Nucleus accumbens (tissue), 56 donors: ENCODE measurements at regions not wholly inside any gene's neighbourhood (a gene's known extent, or its start where the extent isn't known, plus 50 kb on each side); places are given as distances from the start of the nearest gene placed in this dataset.

Source experiments
- DNase-seq, 56 donors: peaks; one replicate each; lab custom pipeline; 2025; lab: John Stamatoyannopoulos, UW

DNA sequence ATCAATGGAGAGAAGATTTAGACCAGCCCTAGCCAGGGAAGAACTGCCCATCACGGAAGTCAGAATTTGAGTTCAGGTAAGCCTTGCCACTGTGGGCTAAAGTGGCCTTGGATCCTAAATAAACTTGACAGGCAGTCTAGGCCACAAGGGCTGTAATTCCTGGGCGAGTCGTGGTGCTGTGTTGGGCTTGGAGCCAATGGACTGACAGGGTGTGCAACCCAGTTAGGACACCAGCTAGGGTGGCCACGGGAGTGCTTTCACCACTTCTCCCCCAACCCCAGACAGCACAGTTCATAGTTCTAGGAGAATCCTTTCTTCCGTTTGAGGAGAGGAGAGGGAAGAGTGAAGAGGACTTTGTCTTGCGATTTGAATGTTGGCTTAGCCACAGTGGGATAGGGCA is 422.4 kb downstream of the DOK5 start:
- DNase-seq: no peak

DNA sequence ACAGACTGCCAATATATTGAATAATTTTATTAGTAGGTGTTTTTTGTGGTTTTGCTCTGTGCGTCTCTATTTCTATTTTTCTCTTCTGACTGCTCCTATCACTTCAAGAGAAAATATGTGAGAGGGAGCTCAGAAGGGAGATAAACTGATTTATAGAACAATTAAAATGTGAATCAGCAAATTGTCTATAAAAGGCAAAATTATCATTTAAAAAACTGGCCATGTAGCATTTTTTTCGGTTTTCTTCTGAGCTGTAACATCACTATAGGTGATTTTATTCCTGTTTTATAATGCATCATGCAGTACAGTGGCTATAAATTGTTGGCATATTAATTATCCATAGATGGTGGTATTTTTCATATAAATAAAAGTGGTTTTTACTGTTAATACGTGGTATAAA is 416.5 kb downstream of the DOK5 start:
- no peak for DNase-seq

DNA sequence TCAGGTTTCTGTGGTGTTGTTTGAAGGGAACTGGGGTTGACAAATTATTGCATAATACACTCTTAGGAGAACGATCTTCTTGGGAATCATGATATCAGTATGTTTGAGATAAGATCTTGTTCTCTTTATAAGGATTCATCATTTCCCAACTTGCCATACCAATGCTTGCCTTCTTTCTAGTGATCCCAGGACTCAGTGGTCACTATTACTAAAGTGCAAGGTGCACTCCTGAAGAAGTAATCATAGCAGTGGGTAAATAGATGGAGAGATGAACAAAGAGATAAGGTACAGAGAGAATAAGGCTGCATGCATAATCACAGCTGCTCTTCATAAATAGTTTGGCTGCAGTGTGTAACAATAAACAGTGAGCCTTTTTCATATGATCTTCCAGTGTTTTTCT is 404.0 kb downstream of the DOK5 start:
- DNase-seq: no peak

DNA sequence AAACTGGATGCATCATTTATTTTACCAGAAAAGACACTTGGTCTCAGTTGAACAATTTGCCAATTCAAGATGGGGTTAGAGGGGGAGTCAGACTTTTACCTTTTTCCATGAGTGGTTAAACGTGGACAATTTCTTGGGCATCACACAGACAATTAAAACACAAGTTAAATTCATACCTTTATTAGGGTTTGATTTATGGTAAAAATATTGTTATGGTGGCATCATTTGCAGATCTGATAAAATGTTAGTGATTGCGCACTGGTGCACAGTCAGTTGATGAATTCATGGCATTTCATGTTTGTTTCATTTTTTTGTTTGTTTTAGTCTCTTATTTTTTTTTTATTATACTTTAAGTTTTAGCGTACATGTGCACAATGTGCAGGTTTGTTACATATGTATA is 399.9 kb downstream of the DOK5 start:
- DNase-seq: no peak

DNA sequence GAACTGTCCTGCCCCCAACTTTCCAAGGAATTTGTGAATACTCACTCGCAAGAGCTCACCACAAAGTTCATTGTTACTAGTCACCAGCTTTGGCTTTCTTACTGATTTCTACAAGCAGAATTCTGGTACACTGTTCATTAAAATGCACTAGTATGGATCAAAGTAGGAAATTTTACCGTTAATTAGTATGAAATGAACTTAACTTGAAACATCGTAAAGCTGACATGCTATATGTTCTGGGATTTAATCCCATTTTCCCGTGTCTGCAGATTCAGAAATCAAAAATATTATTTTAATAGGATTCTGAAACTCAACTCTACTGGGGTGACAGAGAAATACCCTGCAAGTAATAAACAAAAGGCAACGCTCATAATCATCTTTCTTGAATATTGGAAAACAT is 399.3 kb downstream of the DOK5 start:
- no peak for DNase-seq

DNA sequence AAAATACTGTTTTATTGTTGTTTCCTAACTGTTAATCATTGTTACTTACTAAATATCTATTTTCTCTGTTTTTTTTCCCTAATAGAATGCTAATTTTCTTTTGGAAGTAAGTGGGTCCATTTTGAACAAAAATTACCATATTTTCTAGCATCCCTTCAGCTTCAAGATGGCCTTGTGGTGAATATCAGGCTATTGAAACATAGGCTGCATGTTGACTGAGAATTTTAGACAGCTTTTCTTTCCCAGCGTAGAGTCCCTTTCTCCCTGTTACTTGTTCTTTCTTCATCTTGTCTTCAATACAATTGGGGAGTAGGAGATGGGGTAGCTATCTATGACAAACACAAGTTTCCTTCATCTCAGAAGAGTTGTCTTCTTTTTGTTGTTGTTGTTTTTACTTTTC is 397.0 kb downstream of the DOK5 start:
- DNase-seq: no peak

DNA sequence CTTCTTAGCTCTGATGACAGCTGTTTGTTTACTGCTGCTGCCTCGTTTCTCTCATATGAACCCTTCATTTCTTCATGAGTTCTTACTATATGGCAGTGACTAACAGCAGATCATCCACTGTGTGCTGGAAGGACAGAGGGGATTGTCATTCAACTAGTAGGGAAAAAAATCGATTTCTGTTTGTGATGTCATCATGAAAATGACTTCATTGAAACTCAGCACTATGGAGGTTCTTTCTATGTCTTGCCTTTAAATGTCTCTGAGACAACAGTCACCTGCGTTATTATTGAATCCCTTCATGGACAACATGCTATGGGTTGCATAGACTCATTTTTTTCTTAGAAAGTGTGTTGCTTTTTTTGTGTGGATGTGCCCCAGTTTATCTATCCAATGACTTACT is 394.4 kb downstream of the DOK5 start:
- DNase-seq: no peak

DNA sequence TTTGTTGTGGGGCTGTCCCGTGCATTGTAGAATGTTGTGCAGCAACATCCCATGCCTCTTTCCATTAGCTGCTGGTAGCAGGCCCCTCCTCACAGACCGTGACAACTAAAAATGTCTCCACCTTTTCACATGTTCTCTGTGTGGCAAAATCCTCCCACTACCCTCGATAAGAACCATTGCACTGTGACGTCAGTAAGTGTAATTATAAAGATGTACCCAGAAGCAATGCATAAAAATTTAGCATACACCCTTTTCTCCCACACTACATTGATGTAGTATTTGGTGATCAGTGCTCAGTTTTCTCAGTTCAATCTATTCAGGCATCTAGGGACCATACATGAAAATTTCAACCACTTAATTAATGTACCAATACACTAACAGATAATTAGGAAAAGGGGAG is 389.9 kb downstream of the DOK5 start:
- no peak for DNase-seq

DNA sequence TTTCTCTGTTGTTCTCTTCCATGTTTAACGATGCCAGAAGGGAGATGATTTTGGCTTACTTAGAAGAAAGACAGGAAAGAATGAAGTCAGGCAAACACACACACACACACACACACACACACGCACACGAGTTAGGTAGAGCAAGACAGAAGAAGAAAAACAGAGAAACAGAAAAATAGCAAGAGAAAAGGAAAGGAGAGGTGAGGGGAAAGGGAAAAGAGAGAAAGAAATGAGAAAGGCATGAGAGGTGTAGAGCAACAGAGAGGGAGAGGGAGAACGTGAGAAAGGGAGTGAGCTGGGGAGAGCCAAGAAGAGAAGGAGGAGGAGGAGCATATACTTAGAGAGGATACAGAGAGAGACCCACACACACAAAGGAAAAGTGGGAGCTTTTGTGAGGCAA is 385.3 kb downstream of the DOK5 start:
- no peak for DNase-seq

DNA sequence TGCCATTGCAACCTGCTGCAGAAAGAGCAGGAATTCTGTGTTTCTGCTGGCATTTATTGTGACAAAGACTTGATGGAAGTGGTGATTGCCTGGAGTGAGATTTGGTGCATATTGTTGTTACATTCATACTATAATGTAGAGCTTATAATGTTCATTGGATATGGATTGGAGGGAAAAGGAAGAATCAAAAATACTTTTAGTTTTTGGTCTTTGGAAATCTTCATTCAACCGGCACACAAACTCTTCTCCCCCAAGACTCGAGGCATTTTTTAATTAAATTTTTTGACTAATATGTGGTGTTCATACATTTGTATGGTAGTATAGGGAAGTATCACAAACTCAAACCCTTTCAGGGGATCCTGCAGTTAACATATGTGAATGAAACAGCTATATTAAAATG is 380.8 kb downstream of the DOK5 start:
- DNase-seq: no peak

DNA sequence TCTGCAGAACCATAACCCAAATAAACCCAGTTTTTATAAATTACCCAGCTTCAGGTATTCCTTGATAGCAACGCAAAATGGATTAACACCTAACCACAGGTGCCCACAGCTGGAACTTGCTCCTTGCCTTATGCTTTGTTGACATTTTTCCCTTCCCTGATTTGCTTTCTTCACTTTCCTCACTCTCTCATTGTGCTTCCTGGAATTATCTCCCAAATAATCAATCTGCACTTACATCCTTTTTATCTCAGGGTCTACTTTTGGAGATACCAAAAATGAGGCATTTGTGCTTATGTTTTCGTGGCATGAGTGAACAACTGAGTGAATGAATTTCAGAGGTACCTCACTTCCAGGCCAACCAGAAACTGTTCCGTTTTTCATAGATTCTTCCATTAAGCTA is 374.3 kb downstream of the DOK5 start:
- no peak for DNase-seq

DNA sequence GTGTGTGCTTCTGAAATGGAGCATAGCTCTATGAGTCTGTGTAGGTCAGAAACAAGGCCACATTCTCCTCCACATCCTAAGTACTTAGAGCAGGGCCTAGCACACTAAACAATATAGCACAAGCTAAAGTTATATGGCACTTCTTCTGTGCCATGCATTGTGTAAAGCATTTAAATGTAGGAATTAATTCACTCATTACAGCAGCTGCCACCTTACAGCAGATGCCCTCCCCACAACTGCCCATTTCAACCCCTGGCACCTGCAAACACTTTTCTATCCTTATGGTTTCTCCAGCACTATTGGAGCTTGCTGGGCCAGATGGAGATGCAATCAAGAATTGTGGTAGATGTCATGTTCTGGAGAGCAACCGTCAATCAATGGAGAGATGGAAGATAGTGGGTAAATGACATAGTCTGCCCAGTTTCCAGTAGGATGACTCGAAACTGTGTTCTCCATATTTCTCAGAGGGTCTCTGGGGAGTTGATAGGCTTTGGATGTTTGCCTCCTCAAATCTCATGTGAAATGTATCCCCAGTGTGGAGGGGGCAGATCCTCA is 373.7 kb downstream of the DOK5 start:
- no peak for DNase-seq

DNA sequence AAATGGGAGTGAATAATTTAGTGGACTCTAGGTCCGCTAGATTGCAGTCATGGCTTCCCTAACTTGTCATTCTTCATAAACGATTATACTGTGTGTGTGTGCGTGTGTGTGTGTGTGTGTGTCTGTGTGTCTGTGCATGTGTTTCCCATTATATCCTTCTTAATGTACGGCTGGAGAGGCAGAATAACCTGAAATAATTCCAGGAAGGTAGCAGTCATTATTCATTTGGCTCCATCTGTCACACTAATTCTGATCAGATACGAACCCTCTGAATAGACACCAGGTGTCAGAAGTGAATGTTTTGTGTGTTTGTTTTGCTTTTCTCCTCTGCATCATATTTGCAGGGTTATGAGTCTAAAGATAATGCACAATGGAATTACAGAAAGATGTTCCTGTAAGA is 372.9 kb downstream of the DOK5 start:
- no peak for DNase-seq

DNA sequence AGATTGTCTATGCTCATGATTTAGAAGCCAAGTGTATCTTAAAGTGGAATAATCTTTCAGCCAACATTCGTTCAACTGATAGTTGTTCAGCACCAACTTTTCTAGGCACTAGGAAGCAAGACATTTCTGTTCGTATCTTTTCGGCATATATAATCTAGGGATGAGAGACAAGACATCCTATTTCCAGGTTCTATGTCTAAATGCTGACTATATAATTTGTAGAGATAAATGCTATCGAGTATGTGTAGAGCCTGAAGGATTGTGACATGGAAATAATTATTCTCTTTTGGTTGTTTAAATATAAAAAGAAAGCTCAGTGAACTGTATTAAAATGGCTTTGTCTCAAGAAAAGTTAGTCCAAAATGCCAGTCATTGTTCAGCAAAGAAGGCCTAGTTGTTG is 371.6 kb downstream of the DOK5 start:
- DNase-seq: no peak

DNA sequence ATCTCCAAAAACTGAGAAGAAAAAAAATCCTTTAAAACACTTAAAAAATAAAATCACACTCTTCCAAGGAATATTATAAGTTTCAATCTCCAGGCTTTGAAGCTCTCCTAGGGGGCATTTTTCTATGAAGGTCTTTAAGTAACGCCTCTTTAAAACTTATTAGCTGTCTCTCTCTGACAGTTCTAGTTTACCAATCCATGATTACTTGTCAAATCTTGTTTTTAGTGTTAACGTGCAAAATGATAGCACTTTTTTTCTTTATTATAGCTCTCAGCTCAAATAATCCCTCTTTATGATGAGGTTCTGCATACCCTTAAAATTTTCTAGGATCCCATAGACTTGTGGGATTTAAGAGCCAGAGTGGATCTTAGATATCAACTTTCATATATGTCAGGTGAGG is 369.0 kb downstream of the DOK5 start:
- no peak for DNase-seq

DNA sequence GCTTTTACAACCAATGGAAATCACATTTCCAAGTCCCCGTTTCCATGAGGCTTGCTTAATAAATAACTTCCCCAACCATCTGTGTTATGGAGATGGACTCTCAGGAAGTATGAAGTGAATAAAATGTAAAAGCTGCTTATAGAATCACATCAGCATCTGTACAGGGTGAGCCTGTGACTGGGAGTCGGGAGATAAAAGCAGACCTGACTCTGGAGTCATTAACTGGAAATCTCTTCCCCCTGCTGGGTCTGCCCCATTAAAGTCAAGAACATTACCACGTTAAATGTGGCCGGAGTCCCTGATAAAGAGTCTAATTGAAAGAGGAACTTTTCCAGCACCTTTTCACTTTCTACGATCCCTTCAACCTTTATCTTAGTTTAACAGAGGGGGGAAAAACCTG is 368.5 kb downstream of the DOK5 start:
- no peak for DNase-seq

DNA sequence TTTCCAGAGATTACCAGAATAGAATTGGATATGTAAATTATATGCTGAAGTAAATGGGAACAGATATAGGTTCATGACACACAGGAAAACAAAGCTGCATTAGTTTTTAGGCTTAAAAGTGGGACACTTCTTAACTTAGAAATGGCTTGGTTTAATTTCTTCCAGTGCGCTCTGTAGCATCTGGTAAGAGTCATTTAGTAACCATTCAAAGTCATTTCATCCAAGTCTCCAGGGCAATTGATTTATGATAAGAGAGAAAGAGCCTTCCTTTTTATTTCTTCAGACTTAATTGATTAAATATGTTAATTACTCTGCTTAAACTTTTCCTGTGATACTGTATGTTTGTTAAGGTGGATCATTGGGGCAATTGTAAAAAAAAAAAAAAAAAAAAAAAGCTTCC is 368.0 kb downstream of the DOK5 start:
- no peak for DNase-seq

DNA sequence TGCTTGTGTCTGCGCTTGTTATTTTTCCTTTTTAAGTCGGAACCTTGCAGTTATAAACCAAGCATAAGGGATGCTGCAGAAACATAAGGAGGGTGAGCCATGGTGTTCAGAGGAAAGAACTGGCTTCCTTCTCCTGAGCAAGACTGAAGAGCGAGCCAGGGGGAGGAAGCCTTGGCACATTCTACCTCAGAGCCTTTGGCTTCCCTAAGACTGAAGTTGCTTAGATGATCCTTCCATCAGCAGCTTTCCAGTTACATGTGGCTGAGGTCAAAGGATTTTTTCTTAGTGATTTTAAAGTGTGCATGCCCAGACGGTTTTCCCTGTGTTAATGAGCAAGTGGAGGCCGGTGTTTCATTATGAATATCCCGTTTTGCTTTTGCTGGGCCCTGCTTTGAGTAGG is 363.8 kb downstream of the DOK5 start:
- no peak for DNase-seq

DNA sequence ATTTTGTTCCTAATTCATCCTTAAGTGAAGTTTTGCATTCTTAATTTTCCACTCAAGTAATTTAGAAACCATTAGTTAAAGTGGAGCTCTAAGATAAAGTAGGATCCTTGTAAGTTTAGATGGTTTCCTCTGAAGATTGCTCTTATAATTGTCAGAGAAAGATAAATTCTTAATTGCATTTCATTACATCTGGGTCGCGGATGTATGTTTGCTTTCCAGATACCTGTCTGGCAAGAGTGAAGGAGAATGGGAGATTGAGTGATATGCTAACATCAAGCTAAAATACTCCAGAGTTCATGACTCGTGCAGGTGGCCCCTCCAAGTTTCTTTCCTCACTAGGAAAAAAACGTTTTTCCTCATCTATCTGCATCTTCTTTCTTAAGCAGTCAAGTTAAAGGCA is 361.8 kb downstream of the DOK5 start:
- no peak for DNase-seq

DNA sequence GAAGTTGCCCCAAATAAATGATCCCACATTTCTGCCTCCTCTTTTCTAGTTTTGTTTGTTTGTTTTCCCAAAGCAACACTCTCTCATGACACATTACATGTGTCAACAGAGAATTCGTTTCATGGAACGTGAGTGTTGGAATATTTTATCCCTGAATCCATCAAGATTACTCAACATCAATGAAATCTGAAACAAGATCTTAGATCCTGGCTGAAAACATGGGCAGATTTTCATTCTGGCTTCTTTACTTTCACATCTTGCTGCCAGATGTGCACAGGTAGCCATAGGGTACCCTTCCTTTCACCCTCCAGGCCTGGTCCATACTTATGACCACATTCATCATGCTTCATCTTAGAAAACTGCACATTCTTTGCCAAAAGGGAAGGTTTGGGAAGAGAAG is 347.0 kb downstream of the DOK5 start:
- no peak for DNase-seq

DNA sequence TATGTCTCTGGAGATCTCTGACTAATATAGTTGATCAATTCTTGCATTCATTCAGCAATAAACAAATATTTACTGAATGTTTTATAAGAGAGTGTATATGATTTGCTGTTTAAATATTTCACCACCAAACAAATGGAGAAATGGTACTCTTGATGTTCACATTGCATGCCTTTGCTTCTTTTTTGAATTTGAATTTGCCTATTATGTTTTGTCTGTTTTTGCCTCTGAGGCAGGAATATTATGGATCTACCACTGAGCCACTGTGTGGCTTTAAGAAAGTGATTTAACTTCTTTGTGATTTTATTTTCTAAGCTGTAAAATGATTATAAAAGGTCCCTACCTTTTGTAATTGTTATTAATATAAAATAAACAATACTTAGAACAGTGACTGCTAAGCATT is 345.0 kb downstream of the DOK5 start:
- DNase-seq: no peak

DNA sequence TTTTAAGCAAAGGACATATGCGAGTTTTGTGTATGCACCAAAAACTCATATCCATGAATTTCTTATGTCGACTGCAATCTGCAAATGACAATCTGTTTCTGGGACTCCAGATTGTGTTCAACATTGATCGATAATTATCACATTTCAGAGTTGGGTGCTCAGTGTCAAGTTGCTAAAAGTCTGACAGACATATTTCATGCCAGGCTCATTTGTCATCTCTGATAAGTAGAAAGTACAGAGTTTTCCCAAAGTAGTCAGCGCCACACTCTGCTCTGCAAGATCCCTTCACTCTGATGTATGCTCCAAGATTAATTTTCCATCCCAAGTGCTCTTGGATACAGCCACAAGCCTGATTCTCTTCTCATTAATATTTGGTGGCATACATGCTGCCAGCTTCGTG is 331.1 kb downstream of the DOK5 start:
- no peak for DNase-seq

DNA sequence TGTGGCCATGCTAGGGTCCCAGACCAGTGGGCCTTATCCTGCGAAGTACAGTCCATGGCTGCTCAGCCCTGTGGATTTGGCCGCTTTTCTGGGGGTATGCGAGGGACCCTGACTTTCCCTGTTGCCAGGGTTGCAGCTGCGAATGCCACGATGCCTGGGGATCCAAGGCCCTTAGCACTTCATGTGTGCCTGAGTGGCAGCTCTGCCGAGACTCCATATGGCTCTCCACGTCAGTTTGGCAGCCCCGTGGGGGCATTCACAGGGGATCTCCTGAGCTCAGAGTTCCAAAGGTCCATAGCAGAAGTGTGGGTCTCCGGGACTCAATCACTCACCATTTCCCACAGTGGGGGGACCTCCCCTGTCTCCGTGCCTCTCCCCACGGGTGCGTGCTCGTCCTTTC is 319.5 kb downstream of the DOK5 start:
- no peak for DNase-seq

DNA sequence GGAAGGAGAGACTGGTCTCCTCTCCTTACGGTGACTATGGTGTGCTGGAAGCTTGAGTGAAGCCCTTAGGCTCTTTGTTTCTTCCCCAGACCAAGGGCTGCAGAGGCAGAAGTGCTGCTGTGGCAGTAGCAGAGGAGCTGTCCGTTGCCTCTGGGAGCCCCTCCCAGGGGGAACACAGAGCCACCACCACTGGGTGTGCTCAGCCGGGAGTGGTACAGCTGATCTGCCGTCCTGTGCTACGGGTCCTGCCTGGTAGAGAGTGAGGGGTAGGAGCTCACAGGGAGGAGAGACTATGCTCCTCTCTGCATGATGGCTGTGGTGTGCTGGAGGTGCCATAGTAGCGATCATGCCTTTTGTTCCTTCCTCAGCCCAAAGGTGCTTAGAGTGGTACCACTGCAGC is 318.7 kb downstream of the DOK5 start:
- no peak for DNase-seq
